CD4-positive, alpha-beta T cell (primary cell): ENCODE measurements at regions not wholly inside any gene's neighbourhood (a gene's known extent, or its start where the extent isn't known, plus 50 kb on each side); places are given as distances from the start of the nearest gene placed in this dataset.

ENCODE experiments used
- ATAC-seq: fragments of 200-7000 bp; cut with Tn5 transposase; one replicate; pipeline ENCODE4 v1.10.0; 2022; ENCODE audit warnings: mild to moderate bottlenecking; ENCODE audit not compliant: poor library complexity
- CTCF ChIA-PET: fragments of 350-600 bp; sonication (Branson Sonifier 250); formaldehyde crosslinking; loops from one replicate; lab custom pipeline; 2021; ENCODE audit warnings: antibody characterized with exemption, inconsistent platforms; lab: Charles Lee
- POLR2A ChIA-PET: fragments of 350-600 bp; sonication (Branson Sonifier 250); formaldehyde crosslinking; loops from one replicate; lab custom pipeline; 2021; ENCODE audit warnings: antibody characterized with exemption, inconsistent platforms; lab: Charles Lee
- DNase-seq, 14 experiments: peaks; one replicate each; pipeline ENCODE4 v3.0.0-alpha.2; 2013 to 2020; ENCODE audit warnings: mixed read lengths in 2 of 14
- H3K27ac ChIP-seq, 2 donors: one replicate each; pipeline versions ENCODE4 v1.5.1 to v1.7.0; 2013; ENCODE audit warnings: low read length in 2 of 2, low read depth in 1 of 2, mild to moderate bottlenecking in 1 of 2
- H3K27me3 ChIP-seq, 2 experiments: 1 replicate in 1 of 2; 2 replicates in 1 of 2; pipeline versions ENCODE4 v1.6.1 to v1.7.0; 2013; ENCODE audit warnings: low read length in 2 of 2, control low read depth in 1 of 2, mild to moderate bottlenecking in 1 of 2, moderate library complexity in 1 of 2; ENCODE audit not compliant: insufficient read depth in 2 of 2, control insufficient read depth in 1 of 2
- H3K36me3 ChIP-seq: one replicate; pipeline ENCODE4 v1.6.1; 2013; ENCODE audit warnings: low read length, control low read depth; ENCODE audit not compliant: insufficient read depth
- H3K4me1 ChIP-seq: one replicate; pipeline ENCODE4 v1.6.1; 2013; ENCODE audit warnings: low read length, control low read depth; ENCODE audit not compliant: insufficient read depth
- H3K4me3 ChIP-seq: one replicate; pipeline ENCODE4 v1.5.1; 2013; ENCODE audit warnings: mild to moderate bottlenecking, low read length, moderate library complexity
- H3K9me3 ChIP-seq, 2 experiments: 1 replicate in 1 of 2; 2 replicates in 1 of 2; pipeline versions ENCODE4 v1.6.1 to v1.7.0; 2013; ENCODE audit warnings: low read length in 2 of 2, mild to moderate bottlenecking in 2 of 2, control low read depth in 1 of 2, moderate library complexity in 1 of 2; ENCODE audit not compliant: control insufficient read depth in 1 of 2, insufficient read depth in 1 of 2
- H3K27ac Mint-ChIP-seq: one replicate; pipeline ENCODE4 v1.8.0; 2020; ENCODE audit warnings: mixed read lengths
- H3K27me3 Mint-ChIP-seq: one replicate; pipeline ENCODE4 v1.8.0; 2021; ENCODE audit warnings: mixed read lengths
- H3K36me3 Mint-ChIP-seq: one replicate; pipeline ENCODE4 v1.8.0; 2021; ENCODE audit warnings: low read depth, mixed read lengths
- H3K4me1 Mint-ChIP-seq: one replicate; pipeline ENCODE4 v1.8.0; 2021; ENCODE audit warnings: low read depth, mixed read lengths
- H3K4me3 Mint-ChIP-seq: one replicate; pipeline ENCODE4 v1.8.0; 2020; ENCODE audit warnings: mild to moderate bottlenecking, mixed read lengths
- H3K9me3 Mint-ChIP-seq: one replicate; pipeline ENCODE4 v1.8.0; 2020; ENCODE audit warnings: mixed read lengths
- intact Hi-C, 2 experiments: fragments of 100-400 bp; cut with DNase I in 1 of 2; cut with micrococcal nuclease in 1 of 2; formaldehyde crosslinking; loops; one replicate each; pipeline versions ENCODE4 v1.15.1 to v1.9.0; 2023 to 2025; cut with DNase I, micrococcal nuclease
- TF ChIP-seq, protein P1 (sequence below): fragments of 200-600 bp; IDR thresholded peaks from one replicate; pipeline ENCODE4 v1.8.0; 2022; ENCODE audit warnings: antibody characterized with exemption, mild to moderate bottlenecking

DNA sequence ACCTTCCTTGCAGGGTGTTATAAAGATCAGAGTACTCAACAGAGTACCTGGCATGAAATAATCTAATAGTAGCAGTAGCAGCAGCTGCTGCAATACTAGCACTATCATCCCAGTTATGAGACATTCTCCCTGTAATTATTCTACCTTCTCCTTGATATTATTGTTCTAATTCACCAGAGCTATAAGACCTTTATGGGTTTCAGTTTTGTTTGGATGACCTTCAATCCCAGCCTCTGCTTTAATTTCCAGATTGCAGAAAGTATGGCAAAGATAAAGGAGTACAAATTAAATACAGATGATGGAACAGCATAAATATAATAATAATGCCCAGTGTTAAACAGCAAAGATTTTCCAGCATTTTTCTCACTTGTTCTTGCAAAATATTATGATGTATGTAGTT is 150.5 kb upstream of the MYLIP start:
- H3K4me3 Mint-ChIP-seq: no peak overlapping the region
- TF ChIP-seq, protein P1, sequence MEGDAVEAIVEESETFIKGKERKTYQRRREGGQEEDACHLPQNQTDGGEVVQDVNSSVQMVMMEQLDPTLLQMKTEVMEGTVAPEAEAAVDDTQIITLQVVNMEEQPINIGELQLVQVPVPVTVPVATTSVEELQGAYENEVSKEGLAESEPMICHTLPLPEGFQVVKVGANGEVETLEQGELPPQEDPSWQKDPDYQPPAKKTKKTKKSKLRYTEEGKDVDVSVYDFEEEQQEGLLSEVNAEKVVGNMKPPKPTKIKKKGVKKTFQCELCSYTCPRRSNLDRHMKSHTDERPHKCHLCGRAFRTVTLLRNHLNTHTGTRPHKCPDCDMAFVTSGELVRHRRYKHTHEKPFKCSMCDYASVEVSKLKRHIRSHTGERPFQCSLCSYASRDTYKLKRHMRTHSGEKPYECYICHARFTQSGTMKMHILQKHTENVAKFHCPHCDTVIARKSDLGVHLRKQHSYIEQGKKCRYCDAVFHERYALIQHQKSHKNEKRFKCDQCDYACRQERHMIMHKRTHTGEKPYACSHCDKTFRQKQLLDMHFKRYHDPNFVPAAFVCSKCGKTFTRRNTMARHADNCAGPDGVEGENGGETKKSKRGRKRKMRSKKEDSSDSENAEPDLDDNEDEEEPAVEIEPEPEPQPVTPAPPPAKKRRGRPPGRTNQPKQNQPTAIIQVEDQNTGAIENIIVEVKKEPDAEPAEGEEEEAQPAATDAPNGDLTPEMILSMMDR: no peak
- intact Hi-C loops: no loop called here

DNA sequence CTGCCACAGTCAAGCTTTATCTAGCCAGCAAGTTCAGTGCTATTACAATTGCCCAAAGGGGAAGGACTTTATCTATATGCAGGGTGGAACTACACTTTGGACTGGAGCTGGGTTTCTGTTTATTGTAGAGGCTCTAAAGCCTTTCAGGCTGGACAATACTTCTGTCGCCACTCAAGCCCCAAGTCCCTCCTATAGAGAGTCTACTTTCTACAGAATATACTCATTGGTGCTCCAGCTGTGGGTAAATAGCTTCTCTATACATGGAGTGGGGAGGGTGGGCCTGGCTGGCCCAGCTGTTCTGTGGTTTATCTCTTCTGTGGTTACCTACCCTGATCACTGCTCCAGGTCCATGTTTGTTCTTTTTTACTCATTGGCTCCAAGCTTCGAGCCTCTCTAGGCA is 151.8 kb upstream of the MYLIP start:
- H3K27ac ChIP-seq: no peak overlapping the region
- ATAC-seq: no peak
- H3K36me3 Mint-ChIP-seq: no peaks in the 10 kb centered on the region
- H3K9me3 ChIP-seq: peaks cover 4 to 9% of the 10 kb centered on the region in 2 experiments
- H3K9me3 Mint-ChIP-seq: peaks cover 9% of the 10 kb centered on the region
- peaks cover 0 to 5% of the 10 kb centered on the region in 2 experiments for H3K27me3 ChIP-seq
- peaks cover 5% of the 10 kb centered on the region for H3K27me3 Mint-ChIP-seq
- TF ChIP-seq, protein P1: no peak
- no peaks in the 10 kb centered on the region for H3K4me1 ChIP-seq
- H3K4me3 Mint-ChIP-seq: no peak overlapping the region
- intact Hi-C loops: no loop called here
- no peak overlapping the region for H3K4me3 ChIP-seq
- no peak overlapping the region for H3K27ac Mint-ChIP-seq
- DNase-seq: no peak
- POLR2A ChIA-PET: no interaction called here
- H3K36me3 ChIP-seq: no peaks in the 10 kb centered on the region
- no peaks in the 10 kb centered on the region for H3K4me1 Mint-ChIP-seq
- CTCF ChIA-PET: no interaction called here

More for the DNA sequence above, 150.5 kb upstream of the MYLIP start:
- DNase-seq: no peak
- no peak overlapping the region for H3K27ac ChIP-seq
- H3K4me1 ChIP-seq: no peaks in the 10 kb centered on the region
- Mint-ChIP-seq H3K36me3 (no peaks in the 10 kb centered on the region), H3K27me3 (peaks cover 12% of the 10 kb centered on the region), H3K4me1 (no peaks in the 10 kb centered on the region), H3K9me3 (peaks cover 5% of the 10 kb centered on the region), H3K27ac (no peak overlapping the region)
- CTCF ChIA-PET: no interaction called here
- no peak overlapping the region for H3K4me3 ChIP-seq
- no peak for ATAC-seq
- H3K9me3 ChIP-seq: peaks cover 2 to 3% of the 10 kb centered on the region in 2 experiments
- POLR2A ChIA-PET: no interaction called here
- peaks cover 0 to 7% of the 10 kb centered on the region in 2 experiments for H3K27me3 ChIP-seq
- H3K36me3 ChIP-seq: no peaks in the 10 kb centered on the region

DNA sequence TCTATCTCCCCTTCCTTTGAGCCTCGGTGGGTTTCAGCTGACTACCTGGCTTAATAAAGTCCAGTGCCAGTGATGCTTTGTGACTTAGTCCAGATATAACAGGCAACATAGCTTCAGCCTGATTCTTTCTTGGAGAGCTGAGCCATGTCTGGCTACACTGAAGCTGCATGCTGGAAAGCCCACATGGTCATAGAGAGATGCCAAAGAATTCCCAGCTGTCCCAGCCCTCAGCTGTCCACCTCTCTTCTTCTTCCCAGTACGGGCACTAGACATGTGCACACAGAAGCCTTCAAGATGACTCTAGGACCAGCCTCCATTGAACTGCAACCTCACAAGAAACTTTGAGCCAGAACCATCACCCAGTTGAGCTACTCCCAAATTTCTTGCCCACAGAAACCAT is 154.1 kb upstream of the MYLIP start:
- Mint-ChIP-seq H3K4me1 (no peaks in the 10 kb centered on the region), H3K4me3 (no peak overlapping the region), H3K9me3 (peaks cover 9% of the 10 kb centered on the region), H3K27ac (no peak overlapping the region), H3K36me3 (no peaks in the 10 kb centered on the region), H3K27me3 (no peaks in the 10 kb centered on the region)
- Histone ChIP-seq H3K9me3 (peaks cover 4 to 9% of the 10 kb centered on the region in 2 experiments), H3K27ac (no peak overlapping the region), H3K4me3 (no peak overlapping the region), H3K4me1 (no peaks in the 10 kb centered on the region), H3K27me3 (no peaks in the 10 kb centered on the region), H3K36me3 (no peaks in the 10 kb centered on the region)
- ChIA-PET CTCF (no interaction called here), POLR2A (no interaction called here)
- DNase-seq (no peak), ATAC-seq (no peak)
- TF ChIP-seq, protein P1: no peak
- intact Hi-C loops: no loop called here
